ENCODE measurements at regions not wholly inside any gene's neighbourhood (a gene's known extent, or its start where the extent isn't known, plus 50 kb on each side); places are given as distances from the start of the nearest gene placed in this dataset.
"Not testable (repeated sequence)": the region's sequence is repeated elsewhere in the genome, so short reads cannot be mapped to it uniquely, and the experiment has no call there.

DNA sequence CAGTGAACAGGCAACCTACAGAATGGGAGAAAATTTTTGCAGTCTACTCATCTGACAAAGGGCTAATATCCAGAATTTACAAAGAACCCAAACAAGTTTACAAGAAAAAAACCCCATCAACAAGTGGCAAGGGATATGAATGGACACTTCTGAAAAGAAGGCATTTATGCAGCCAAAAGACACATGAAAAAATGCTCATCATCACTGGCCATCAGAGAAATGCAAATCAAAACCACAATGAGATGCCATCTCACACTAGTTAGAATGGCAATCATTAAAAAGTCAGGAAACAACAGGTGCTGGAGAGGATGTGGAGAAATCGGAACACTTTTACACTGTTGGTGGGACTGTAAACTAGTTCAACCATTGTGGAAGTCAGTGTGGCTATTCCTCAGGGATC lies 80.3 kb downstream of the ZNF474 start:
- DNase-seq; H3K36me3 ChIP-seq (ENCODE audit: control insufficient read depth in 2 of 3, insufficient read depth in 3 of 3, low read length in 3 of 3); intact Hi-C loops (cut with DNase I); H3K9ac ChIP-seq (ENCODE audit: low read length in 3 of 3); FAIRE-seq; H3K9me3 ChIP-seq (ENCODE audit: control insufficient read depth in 2 of 3, insufficient read depth in 1 of 3, low read length in 3 of 3); H3K4me1 ChIP-seq (ENCODE audit: control insufficient read depth in 2 of 3, insufficient read depth in 2 of 3, low read depth in 1 of 3, low read length in 3 of 3); H3K27ac ChIP-seq (ENCODE audit: low read depth in 2 of 2, low read length in 2 of 2); H3K27me3 ChIP-seq (ENCODE audit: control insufficient read depth, insufficient read depth, low read length); H3K4me3 ChIP-seq (ENCODE audit: low read length in 3 of 3): not testable (repeated sequence)

DNA sequence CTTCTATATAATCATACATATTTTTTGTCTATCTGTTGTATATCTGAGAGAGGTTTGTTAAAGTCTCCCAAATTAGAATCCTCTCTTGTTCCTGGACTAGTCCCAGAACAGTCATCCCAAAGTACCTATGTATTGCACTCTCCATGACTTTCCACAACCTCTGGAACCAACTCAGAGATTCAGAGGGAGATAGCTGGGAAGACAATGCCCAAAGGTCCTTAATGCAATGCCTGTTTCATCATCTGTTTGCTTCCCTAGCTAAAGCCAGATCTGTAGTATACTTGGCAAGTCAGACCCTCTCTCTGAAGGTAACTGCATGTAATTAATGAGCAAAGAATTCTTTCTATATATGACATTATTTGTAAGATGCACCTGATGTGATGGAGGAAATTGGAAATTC lies 89.4 kb downstream of the ZNF474 start:
- TF ChIP-seq, protein P1, sequence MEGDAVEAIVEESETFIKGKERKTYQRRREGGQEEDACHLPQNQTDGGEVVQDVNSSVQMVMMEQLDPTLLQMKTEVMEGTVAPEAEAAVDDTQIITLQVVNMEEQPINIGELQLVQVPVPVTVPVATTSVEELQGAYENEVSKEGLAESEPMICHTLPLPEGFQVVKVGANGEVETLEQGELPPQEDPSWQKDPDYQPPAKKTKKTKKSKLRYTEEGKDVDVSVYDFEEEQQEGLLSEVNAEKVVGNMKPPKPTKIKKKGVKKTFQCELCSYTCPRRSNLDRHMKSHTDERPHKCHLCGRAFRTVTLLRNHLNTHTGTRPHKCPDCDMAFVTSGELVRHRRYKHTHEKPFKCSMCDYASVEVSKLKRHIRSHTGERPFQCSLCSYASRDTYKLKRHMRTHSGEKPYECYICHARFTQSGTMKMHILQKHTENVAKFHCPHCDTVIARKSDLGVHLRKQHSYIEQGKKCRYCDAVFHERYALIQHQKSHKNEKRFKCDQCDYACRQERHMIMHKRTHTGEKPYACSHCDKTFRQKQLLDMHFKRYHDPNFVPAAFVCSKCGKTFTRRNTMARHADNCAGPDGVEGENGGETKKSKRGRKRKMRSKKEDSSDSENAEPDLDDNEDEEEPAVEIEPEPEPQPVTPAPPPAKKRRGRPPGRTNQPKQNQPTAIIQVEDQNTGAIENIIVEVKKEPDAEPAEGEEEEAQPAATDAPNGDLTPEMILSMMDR (IDR thresholded peaks at IDR 0.05; ENCODE audit: borderline replicate concordance, extremely low read depth, insufficient read depth), result no peak
- intact Hi-C loops (cut with DNase I), result no loop called here
- no peak overlapping the region for H3K9ac ChIP-seq (ENCODE audit: low read length in 3 of 3)
- peaks cover 0 to 2% (median 0%) of the 10 kb centered on the region in 3 donors for H3K9me3 ChIP-seq (ENCODE audit: control insufficient read depth in 2 of 3, insufficient read depth in 1 of 3, low read length in 3 of 3)
- FAIRE-seq (no peak), DNase-seq (no peak)
- no peaks in the 10 kb centered on the region for H3K4me1 ChIP-seq (ENCODE audit: control insufficient read depth in 2 of 3, insufficient read depth in 2 of 3, low read depth in 1 of 3, low read length in 3 of 3)
- H3K27me3 ChIP-seq (ENCODE audit: control insufficient read depth, insufficient read depth, low read length), result no peaks in the 10 kb centered on the region
- no peaks in the 10 kb centered on the region for H3K36me3 ChIP-seq (ENCODE audit: control insufficient read depth in 2 of 3, insufficient read depth in 3 of 3, low read length in 3 of 3)
- no peak overlapping the region for H3K4me3 ChIP-seq (ENCODE audit: low read length in 3 of 3)
- no peak overlapping the region for H3K27ac ChIP-seq (ENCODE audit: low read depth in 2 of 2, low read length in 2 of 2)

DNA sequence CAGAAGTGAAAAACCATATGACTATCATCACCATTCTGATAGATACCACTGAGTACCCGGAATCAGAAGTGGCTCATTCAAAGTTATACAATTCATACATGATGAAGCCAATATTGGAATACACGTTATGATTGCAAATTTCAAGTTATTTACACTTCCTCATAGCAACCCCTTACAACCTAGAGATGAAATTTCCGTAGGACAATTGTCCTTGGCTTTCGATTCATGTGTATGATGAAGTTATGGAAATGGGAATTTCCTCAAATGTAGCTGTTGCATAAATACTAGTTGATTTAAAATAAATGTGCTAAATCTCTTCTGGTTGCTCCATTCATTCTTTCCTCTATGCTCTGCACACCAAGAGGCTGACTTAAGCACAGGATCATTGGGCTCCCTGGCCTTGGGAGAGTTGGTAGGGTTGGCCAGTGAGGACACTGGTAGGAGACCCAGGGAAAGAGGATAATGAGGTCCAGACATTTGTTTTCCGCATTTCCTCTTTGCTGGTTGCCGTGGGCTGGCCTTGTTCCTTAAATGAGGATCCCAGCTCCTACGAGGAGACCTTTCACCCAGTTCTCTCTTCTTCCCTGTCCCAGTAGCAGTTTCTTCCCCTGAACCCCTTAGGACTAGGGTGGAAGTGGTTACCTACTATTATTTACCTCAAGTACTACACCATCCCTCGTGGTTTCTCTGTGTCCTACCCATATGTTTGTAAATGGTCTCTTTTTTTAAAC lies 90.3 kb downstream of the ZNF474 start:
- intact Hi-C loops (cut with DNase I), result no loop called here
- DNase-seq (no peak), FAIRE-seq (no peak)
- TF ChIP-seq, protein P1 (IDR thresholded peaks at IDR 0.05; ENCODE audit: borderline replicate concordance, extremely low read depth, insufficient read depth), result no peak
- no peak overlapping the region for H3K27ac ChIP-seq (ENCODE audit: low read depth in 2 of 2, low read length in 2 of 2)
- H3K4me1 ChIP-seq (ENCODE audit: control insufficient read depth in 2 of 3, insufficient read depth in 2 of 3, low read depth in 1 of 3, low read length in 3 of 3), result no peaks in the 10 kb centered on the region
- no peak overlapping the region for H3K4me3 ChIP-seq (ENCODE audit: low read length in 3 of 3)
- no peaks in the 10 kb centered on the region for H3K36me3 ChIP-seq (ENCODE audit: control insufficient read depth in 2 of 3, insufficient read depth in 3 of 3, low read length in 3 of 3)
- H3K27me3 ChIP-seq (ENCODE audit: control insufficient read depth, insufficient read depth, low read length), result no peaks in the 10 kb centered on the region
- peaks cover 0 to 5% (median 0%) of the 10 kb centered on the region in 3 donors for H3K9me3 ChIP-seq (ENCODE audit: control insufficient read depth in 2 of 3, insufficient read depth in 1 of 3, low read length in 3 of 3)
- no peak overlapping the region for H3K9ac ChIP-seq (ENCODE audit: low read length in 3 of 3)

DNA sequence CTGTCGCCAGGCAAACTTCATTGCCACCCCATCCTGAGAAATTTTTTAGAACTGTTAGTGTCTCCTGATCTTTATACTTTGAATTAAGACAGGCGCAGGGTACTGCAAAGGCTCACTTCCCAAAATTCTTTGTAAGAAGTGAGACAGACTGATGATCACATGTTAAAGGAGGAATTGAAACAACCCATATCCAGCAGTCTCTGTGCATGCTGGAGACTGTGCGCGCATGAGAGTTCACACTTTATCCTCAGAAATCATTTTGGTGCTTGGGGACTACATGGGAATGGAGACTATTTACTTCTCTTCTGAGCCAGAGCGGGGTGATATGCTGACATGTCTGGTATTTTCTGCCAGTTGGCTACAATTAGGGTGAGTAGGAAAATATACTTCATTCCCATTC lies 91.2 kb downstream of the ZNF474 start:
- TF ChIP-seq, protein P1 (IDR thresholded peaks at IDR 0.05; ENCODE audit: borderline replicate concordance, extremely low read depth, insufficient read depth), result no peak
- peaks cover 0 to 5% (median 0%) of the 10 kb centered on the region in 3 donors for H3K9me3 ChIP-seq (ENCODE audit: control insufficient read depth in 2 of 3, insufficient read depth in 1 of 3, low read length in 3 of 3)
- no peaks in the 10 kb centered on the region for H3K4me1 ChIP-seq (ENCODE audit: control insufficient read depth in 2 of 3, insufficient read depth in 2 of 3, low read depth in 1 of 3, low read length in 3 of 3)
- no peak for DNase-seq
- FAIRE-seq, result no peak
- no peaks in the 10 kb centered on the region for H3K27me3 ChIP-seq (ENCODE audit: control insufficient read depth, insufficient read depth, low read length)
- no peak overlapping the region for H3K9ac ChIP-seq (ENCODE audit: low read length in 3 of 3)
- H3K4me3 ChIP-seq (ENCODE audit: low read length in 3 of 3), result no peak overlapping the region
- H3K27ac ChIP-seq (ENCODE audit: low read depth in 2 of 2, low read length in 2 of 2), result no peak overlapping the region
- intact Hi-C loops (cut with DNase I), result no loop called here
- no peaks in the 10 kb centered on the region for H3K36me3 ChIP-seq (ENCODE audit: control insufficient read depth in 2 of 3, insufficient read depth in 3 of 3, low read length in 3 of 3)

All from kidney (tissue), 13 donors.